GM12873 (cell line): ENCODE measurements at regions not wholly inside any gene's neighbourhood (a gene's known extent, or its start where the extent isn't known, plus 50 kb on each side); places are given as distances from the start of the nearest gene placed in this dataset.

Source experiments
- TF ChIP-seq, protein P1 (sequence below): IDR thresholded peaks from 2 replicates; pipeline ENCODE4 v1.5.1; 2012; ENCODE audit warnings: low read depth, mild to moderate bottlenecking, moderate library complexity, low read length, control low read depth; ENCODE audit not compliant: insufficient read depth; ENCODE audit errors: missing control alignments

GRCh38 chr7:52018680-52019054 lies 702.1 kb upstream of the COBL start:
- TF ChIP-seq, protein P1, sequence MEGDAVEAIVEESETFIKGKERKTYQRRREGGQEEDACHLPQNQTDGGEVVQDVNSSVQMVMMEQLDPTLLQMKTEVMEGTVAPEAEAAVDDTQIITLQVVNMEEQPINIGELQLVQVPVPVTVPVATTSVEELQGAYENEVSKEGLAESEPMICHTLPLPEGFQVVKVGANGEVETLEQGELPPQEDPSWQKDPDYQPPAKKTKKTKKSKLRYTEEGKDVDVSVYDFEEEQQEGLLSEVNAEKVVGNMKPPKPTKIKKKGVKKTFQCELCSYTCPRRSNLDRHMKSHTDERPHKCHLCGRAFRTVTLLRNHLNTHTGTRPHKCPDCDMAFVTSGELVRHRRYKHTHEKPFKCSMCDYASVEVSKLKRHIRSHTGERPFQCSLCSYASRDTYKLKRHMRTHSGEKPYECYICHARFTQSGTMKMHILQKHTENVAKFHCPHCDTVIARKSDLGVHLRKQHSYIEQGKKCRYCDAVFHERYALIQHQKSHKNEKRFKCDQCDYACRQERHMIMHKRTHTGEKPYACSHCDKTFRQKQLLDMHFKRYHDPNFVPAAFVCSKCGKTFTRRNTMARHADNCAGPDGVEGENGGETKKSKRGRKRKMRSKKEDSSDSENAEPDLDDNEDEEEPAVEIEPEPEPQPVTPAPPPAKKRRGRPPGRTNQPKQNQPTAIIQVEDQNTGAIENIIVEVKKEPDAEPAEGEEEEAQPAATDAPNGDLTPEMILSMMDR: no peak

DNA sequence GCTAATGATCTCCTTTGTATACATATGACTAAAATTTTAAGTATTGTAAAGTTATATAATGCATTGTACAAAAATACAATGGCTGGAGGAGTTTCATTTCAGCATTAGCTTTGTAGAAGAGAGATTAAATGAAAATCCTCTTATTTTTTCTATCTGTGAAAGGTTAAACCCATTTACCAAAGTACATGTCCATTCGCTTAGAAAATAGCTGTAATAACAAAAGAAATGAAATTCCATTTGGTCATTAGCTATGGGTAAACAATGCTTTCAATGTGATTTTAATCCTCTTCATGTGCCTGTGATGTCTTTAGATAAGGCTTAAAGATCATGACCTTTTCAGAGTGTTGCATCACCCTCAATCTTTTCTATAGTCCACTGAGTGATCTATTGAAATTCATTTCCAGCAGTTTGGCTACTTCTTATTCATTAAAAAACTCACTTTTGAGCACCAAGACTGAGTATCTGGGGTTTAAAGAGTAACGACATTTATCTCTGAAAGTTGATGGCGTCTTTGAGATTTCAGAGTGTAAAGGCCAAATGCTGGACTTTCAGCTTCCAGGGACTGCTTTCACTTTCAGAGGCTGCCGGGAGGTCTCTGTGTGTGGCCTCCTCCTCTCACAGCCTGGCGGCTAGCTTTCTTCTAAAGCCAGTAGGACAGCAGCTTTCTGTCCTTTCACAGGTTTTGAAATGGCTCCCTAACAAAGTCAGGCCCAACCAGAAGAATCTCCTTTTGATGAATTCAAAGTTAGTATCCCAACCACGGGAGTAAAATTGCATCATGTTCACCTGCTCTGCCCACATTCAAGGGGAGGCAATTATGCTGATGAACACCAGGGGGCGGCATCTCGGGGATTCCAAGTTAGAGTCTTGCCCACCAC lies 701.4 kb upstream of the COBL start:
- TF ChIP-seq, protein P1: peak; percentile 55

- TF ChIP-seq, protein P1: no peak
These were observed 692.6 kb upstream of the COBL start for GRCh38 chr7:52009181-52009580.

DNA sequence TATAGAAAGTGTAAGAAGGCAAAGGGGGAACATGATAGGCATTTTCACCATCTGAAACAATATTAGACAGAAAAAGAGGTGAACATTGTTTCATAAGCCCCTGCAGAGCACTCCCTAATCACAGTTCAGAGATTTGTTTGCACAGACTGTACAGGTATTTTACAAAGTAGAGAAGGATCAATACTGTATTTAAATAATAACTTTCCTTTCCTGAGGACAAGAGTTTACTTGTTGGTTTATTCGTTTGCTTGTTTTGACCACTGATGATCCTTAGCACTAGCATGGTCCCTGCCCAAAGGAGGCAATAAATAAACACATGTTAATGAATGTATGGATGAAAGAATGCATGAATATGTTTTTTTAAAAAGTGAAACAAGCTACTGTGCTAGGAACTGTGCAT lies 690.1 kb upstream of the COBL start:
- TF ChIP-seq, protein P1: no peak

DNA sequence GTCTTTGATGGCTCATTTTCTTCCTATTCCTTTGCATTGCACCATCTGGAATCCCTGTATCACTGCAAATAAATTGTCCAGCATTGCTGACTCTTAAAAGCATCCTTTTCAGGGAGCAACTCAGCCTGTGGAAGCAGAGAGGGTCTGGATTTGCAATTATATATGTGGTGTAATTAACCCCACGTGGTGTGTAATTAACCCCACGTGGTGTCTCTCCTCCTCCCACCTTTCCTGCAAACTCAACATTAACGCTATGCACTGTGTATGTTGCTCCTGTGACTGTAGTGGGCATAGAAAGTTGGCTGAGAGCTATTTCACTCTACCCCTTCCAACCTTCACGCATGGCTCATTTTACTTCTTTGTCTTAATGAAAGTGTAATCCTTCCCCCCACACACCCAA lies 689.0 kb upstream of the COBL start:
- TF ChIP-seq, protein P1: no peak

GRCh38 chr7:51995596-51996179 lies 679.1 kb upstream of the COBL start:
- TF ChIP-seq, protein P1: no peak

DNA sequence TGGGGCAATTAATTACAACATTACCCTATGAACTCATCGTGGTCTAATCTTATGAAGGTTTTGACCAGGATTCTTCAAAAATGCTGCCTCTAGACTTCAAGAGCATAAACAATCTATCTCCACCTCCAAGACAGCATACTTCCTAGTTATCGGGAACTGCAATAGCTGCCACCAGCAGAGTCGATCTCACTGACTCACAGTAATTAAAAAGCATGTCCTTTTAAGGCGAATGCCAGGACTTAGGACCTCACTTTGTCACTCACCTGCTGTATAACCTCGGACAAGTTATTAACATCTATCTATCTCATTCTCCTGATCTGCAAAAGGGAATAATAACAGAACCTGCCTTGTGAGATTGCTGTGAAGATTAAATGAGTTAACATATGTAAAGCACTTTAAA lies 666.0 kb upstream of the COBL start:
- TF ChIP-seq, protein P1: no peak
